Motor neuron (in vitro differentiated cells): ENCODE measurements at regions not wholly inside any gene's neighbourhood (a gene's known extent, or its start where the extent isn't known, plus 50 kb on each side); places are given as distances from the start of the nearest gene placed in this dataset.
"Not testable (repeated sequence)": the region's sequence is repeated elsewhere in the genome, so short reads cannot be mapped to it uniquely, and the experiment has no call there.

ENCODE experiments used
- ATAC-seq, 8 experiments: fragments of 200-7000 bp; cut with Tn5 transposase; replicated peaks in 6 of 8; 2 replicates each; pipeline ENCODE4 v1.8.0; 2021; ENCODE audit warnings: mild to moderate bottlenecking in 8 of 8, moderate library complexity in 8 of 8
- H3K27ac ChIP-seq, 2 donors: fragments of 250-450 bp; sonication (Bioruptor Pico); 2 replicates each; pipeline ENCODE4 v1.9.0; 2021; ENCODE audit warnings: antibody characterized with exemption in 2 of 2, mild to moderate bottlenecking in 2 of 2, moderate library complexity in 1 of 2
- H3K4me1 ChIP-seq, 2 donors: fragments of 250-450 bp; sonication (Bioruptor Pico); replicated peaks in 1 of 2; 2 replicates each; pipeline ENCODE4 v1.6.1; 2021; ENCODE audit warnings: antibody characterized with exemption in 2 of 2, mild to moderate bottlenecking in 2 of 2, moderate library complexity in 1 of 2
- H3K4me3 ChIP-seq, 5 donors: fragments of 250-450 bp; sonication (Bioruptor Pico); 2 replicates each; pipeline ENCODE4 v1.9.0; 2021; ENCODE audit warnings: antibody characterized with exemption in 5 of 5, mild to moderate bottlenecking in 5 of 5, moderate library complexity in 4 of 5
- WGBS, 10 experiments: fragments of 450-650 bp; shearing (Covaris generic); methylation state at CpG; one replicate each; pipeline ENCODE4 v1.0.0; 2022; 5-methylcytosine and 5-hydroxymethylcytosine counted together
- in situ Hi-C, 9 experiments: fragments of 400-800 bp; cut with MboI; loops; one replicate each; pipeline ENCODE4 v1.15.0; 2021; ENCODE audit warnings: low sequenced_read_pairs in 9 of 9, low pct_unique_long_range_greater_than_20kb in 2 of 9; ENCODE audit not compliant: unreplicated experiment in 9 of 9

- ATAC-seq: peak in 2 of 8 experiments; percentile 56 to 79
- in situ Hi-C loops: no loop called here
- no peak overlapping the region for H3K4me3 ChIP-seq
- H3K27ac ChIP-seq: no peak overlapping the region
- H3K4me1 ChIP-seq: no peaks in the 10 kb centered on the region
- 0 to 100% (median 50%) methylated on average over 1 of the region's 1 CpG; no CpG with 5 or more reads in 5 of the 10 experiments for WGBS, 10 experiments
Observed at GRCh38 chr7:54255242-54255641, 286.9 kb upstream of the VSTM2A start.

DNA sequence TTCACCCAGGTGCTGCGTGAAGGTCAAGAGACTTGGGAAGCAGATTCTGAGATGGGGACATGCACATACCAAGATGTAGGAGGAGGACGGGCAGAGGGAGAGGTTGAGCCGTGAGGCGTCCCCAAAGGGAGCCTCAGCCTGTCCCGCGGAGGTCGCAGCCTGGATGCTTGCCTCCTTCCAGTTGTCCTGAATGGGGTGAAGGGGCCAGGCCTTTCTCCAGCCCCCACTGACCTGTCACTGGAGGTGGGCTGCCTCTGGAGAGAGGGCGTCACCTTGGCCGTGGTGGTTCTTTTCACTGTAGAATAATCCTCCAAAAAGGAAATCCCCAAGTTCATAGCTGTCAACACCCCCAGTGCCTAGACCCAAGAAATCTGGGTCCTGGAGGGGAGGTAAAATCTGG, 283.0 kb upstream of the VSTM2A start:
- in situ Hi-C loops: no loop called here
- no peak for ATAC-seq
- no peak overlapping the region for H3K27ac ChIP-seq
- no peak overlapping the region for H3K4me3 ChIP-seq
- H3K4me1 ChIP-seq: no peaks in the 10 kb centered on the region
- WGBS, 10 experiments: 7 to 100% (median 84%) methylated on average over 1 to 6 of the region's 9 CpGs; no CpG with 5 or more reads in 2 of the 10 experiments

DNA sequence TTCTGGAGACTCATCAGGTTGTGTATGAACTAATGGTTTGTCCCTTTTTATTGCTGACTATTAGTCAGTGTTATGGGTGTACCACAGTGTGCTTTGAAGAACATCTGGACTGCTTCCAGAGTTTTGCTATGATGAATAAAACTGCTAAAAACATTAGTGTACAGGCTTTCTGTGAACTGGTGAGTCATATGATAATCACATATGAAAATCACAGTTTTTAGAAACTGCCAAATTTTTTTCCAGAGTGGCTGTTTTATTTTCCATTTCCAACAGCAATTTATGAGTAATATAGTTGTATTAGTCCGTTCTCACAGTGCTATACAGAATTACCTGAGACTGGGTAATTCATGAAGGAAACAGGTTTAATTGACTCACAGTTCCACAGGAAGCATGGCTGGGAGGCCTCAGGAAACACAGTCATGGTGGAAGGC, 281.2 kb upstream of the VSTM2A start:
- WGBS, 10 experiments: 0 to 100% (median 53%) methylated on average over 1 of the region's 1 CpG; no CpG with 5 or more reads in 4 of the 10 experiments
- ATAC-seq: peak in 3 of 8 experiments; percentile 62 to 99 (median 98)
- Histone ChIP-seq H3K4me1 (peaks cover 0 to 3% of the 10 kb centered on the region in 2 donors), H3K27ac (no peak overlapping the region), H3K4me3 (no peak overlapping the region)
- in situ Hi-C loops: no loop called here

GRCh38 chr7:54278847-54279246, 263.3 kb upstream of the VSTM2A start:
- Histone ChIP-seq H3K4me3 (no peak overlapping the region), H3K27ac (no peak overlapping the region), H3K4me1 (no peaks in the 10 kb centered on the region)
- WGBS, 10 experiments: 17 to 100% (median 82%) methylated on average over 1 of the region's 1 CpG; no CpG with 5 or more reads in 4 of the 10 experiments
- in situ Hi-C loops: no loop called here
- no peak for ATAC-seq

GRCh38 chr7:54292171-54292925, 249.8 kb upstream of the VSTM2A start:
- ATAC-seq: peak in 5 of 8 experiments; percentile 47 to 61 (median 57)
- H3K4me1 ChIP-seq: peaks cover 0 to 6% of the 10 kb centered on the region in 2 donors
- in situ Hi-C loops: loop anchor here in 1 of 9 experiments (10.0 kb wide), 1 partner anchor 78 kb away; no protein-coding TSS in a partner anchor
- H3K27ac ChIP-seq: no peak overlapping the region
- no peak overlapping the region for H3K4me3 ChIP-seq
- 7 to 53% (median 33%) methylated on average over 2 to 8 of the region's 8 CpGs for WGBS, 10 experiments

DNA sequence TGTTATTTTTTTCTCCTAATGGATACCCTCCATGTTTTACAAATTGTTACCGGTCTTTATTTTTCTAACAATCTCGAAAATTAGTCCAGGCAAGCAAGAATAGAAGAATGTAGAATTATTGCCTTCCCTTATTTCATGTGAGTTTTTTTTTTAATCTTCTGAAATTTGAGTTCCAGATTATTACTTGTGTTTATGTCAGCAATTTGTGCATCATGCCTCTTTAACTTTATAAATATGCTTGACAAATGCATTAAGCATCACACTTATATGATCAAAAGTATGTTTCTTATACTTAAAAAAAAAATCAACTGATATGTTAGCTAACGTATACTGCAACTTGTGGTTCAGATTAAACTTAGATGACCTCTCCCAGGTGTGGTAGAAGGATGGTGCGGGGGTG, 242.7 kb upstream of the VSTM2A start:
- H3K4me3 ChIP-seq: no peak overlapping the region
- no peak overlapping the region for H3K27ac ChIP-seq
- no peak for ATAC-seq
- in situ Hi-C loops: loop anchor here in 1 of 9 experiments (10.0 kb wide), 1 partner anchor 85 kb away; no protein-coding TSS in a partner anchor
- 8 to 90% (median 83%) methylated on average over 2 to 4 of the region's 4 CpGs for WGBS, 10 experiments
- H3K4me1 ChIP-seq: no peaks in the 10 kb centered on the region

GRCh38 chr7:54315955-54316354, 226.2 kb upstream of the VSTM2A start:
- H3K4me3 ChIP-seq, H3K27ac ChIP-seq, in situ Hi-C loops, H3K4me1 ChIP-seq: not testable (repeated sequence)
- ATAC-seq: peak in 1 of 8 experiments; percentile 61

- Histone ChIP-seq H3K27ac (no peak overlapping the region), H3K4me3 (no peak overlapping the region), H3K4me1 (peaks cover 7 to 17% of the 10 kb centered on the region in 2 donors)
- 3 to 80% (median 35%) methylated on average over 2 to 3 of the region's 3 CpGs; no CpG with 5 or more reads in 1 of the 10 experiments for WGBS, 10 experiments
- in situ Hi-C loops: no loop called here
- ATAC-seq: peak; percentile 50 to 86 (median 70)
Observed at GRCh38 chr7:54326592-54327167, 215.5 kb upstream of the VSTM2A start.

DNA sequence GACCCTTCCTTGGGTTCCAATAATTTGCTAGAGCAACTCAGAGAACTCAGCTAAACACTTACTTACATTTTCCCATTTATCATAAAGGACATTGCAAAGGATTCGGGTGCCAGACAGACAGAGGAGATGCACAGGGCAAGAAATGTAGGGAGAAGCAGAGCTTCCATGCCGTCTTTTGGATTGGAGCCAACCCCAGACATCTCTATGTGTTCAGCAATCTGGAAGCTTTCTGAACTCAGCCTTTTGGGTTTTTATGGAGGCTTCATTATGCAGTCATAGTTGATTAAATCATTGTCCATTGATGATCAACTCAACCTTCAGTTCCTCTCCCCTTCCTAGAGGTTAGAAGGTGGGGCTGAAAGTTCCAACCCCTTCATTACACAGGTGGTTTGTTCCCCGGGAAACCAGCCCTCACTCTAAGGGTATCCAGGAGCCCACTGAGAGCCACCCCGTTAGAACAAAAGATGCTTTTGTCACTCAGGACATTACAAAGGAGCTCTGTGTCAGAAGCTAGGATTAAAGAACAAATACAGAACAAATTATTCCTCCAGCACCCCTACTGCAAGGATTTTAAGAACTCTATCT, 211.9 kb upstream of the VSTM2A start:
- H3K4me1 ChIP-seq: peaks cover 9 to 17% of the 10 kb centered on the region in 2 donors
- no peak overlapping the region for H3K4me3 ChIP-seq
- no peak overlapping the region for H3K27ac ChIP-seq
- ATAC-seq: peak in 5 of 8 experiments; percentile 40 to 76 (median 46)
- in situ Hi-C loops: no loop called here
- WGBS, 10 experiments: 0 to 83% (median 54%) methylated on average over 1 to 4 of the region's 4 CpGs; no CpG with 5 or more reads in 2 of the 10 experiments

DNA sequence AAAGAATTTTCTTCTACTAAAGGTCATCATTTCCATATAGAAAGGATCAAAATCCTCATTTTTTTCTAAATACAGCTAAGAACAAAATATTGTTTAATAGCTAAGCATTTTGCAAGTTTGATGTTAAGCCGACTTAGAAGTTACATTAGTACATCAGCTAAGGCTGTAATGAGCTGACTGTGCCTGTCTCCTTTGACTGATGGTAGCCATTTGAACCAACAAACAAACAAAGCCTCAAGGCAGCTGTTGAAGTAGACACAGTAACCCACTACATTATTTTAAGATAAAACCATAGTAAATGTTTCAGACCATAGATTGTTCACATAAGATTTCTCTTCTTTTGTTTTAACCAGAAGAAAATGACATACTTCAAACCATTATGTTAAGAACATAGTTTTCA, 210.9 kb upstream of the VSTM2A start:
- H3K4me1 ChIP-seq: peaks cover 9 to 17% of the 10 kb centered on the region in 2 donors
- H3K4me3 ChIP-seq: no peak overlapping the region
- no peak overlapping the region for H3K27ac ChIP-seq
- ATAC-seq: peak in 2 of 8 experiments; percentile 38 to 62
- 0 to 44% (median 17%) methylated on average over 1 of the region's 1 CpG; no CpG with 5 or more reads in 1 of the 10 experiments for WGBS, 10 experiments
- in situ Hi-C loops: no loop called here

GRCh38 chr7:54332301-54332700, 209.9 kb upstream of the VSTM2A start:
- WGBS, 10 experiments: 10 to 100% (median 68%) methylated on average over 1 to 2 of the region's 2 CpGs; no CpG with 5 or more reads in 1 of the 10 experiments
- H3K27ac ChIP-seq: no peak overlapping the region
- in situ Hi-C loops: no loop called here
- peak in 1 of 8 experiments; percentile 48 for ATAC-seq
- H3K4me3 ChIP-seq: no peak overlapping the region
- H3K4me1 ChIP-seq: peaks cover 9 to 12% of the 10 kb centered on the region in 2 donors

DNA sequence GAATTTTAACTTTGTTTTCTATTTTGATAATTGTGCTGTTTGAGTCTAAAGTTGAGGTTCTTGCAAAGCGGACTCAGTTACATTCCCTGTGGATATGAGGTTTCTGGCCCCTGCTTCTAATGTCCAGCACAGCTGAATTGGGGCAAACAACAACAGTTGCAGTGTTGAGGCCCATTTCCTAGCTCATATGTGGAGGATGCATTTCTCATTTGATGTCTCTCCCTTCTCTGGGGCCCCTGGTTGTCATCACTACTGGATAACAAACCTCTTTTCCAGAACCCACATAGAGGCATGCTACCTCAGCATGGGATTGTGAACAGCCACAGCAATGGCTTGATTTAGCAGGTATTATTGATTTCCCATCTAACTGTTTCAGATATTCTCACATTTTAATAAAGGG, 208.2 kb upstream of the VSTM2A start:
- Histone ChIP-seq H3K4me1 (peaks cover 9 to 12% of the 10 kb centered on the region in 2 donors), H3K27ac (no peak overlapping the region), H3K4me3 (no peak overlapping the region)
- WGBS, 10 experiments: 38 to 100% (median 88%) methylated on average over 1 of the region's 1 CpG; no CpG with 5 or more reads in 4 of the 10 experiments
- peak in 1 of 8 experiments; percentile 16 for ATAC-seq
- in situ Hi-C loops: no loop called here

DNA sequence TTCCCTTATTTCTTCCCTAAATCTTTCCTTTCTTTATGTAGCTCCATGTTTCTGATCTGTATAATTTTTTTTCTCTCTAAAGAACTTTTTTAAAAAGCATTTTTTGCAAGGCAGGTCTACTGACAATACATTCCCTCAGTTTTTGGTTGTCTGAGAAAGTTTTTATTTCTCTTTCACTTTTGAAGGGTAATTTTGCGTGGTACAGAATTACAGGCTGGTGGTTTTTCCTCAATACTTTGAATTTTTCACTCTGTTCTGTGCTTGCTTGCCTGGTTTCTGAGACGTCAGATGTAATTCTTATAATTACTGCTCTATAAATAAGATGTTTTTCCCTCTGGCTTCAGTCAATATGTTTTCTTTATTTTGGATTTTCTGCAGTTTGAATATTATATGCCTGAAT, 205.4 kb upstream of the VSTM2A start:
- WGBS, 10 experiments: 3 to 96% (median 90%) methylated on average over 1 to 2 of the region's 2 CpGs; no CpG with 5 or more reads in 1 of the 10 experiments
- in situ Hi-C loops: no loop called here
- no peak overlapping the region for H3K27ac ChIP-seq
- no peak overlapping the region for H3K4me3 ChIP-seq
- ATAC-seq: no peak
- peaks cover 2 to 3% of the 10 kb centered on the region in 2 donors for H3K4me1 ChIP-seq
